ENCODE measurements at regions not wholly inside any gene's neighbourhood (a gene's known extent, or its start where the extent isn't known, plus 50 kb on each side); places are given as distances from the start of the nearest gene placed in this dataset.

- H3K36me3 ChIP-seq: no peaks in the 10 kb centered on the region
- peaks cover 3% of the 10 kb centered on the region for H3K27me3 ChIP-seq
- no peaks in the 10 kb centered on the region for H3K4me1 ChIP-seq (ENCODE audit: low read depth)
- no peak overlapping the region for H3K27ac ChIP-seq
- no peaks in the 10 kb centered on the region for H3K9me3 ChIP-seq (ENCODE audit: low read depth)
- H3K4me3 ChIP-seq: no peak overlapping the region
- TF ChIP-seq CTCF (IDR thresholded peaks at IDR 0.05; ENCODE audit: low read depth, low read length): no peak
- no peak for DNase-seq (ENCODE audit: low read depth in 1 of 2, low spot score in 1 of 2)
Observed at GRCh38 chr1:38466487-38466886, 393.1 kb downstream of the RRAGC start.

GRCh38 chr1:38465460-38465859 is 394.1 kb downstream of the RRAGC start:
- Histone ChIP-seq H3K9me3 (ENCODE audit: low read depth) (no peaks in the 10 kb centered on the region), H3K4me1 (ENCODE audit: low read depth) (no peaks in the 10 kb centered on the region), H3K27me3 (no peaks in the 10 kb centered on the region), H3K36me3 (no peaks in the 10 kb centered on the region), H3K4me3 (no peak overlapping the region), H3K27ac (no peak overlapping the region)
- no peak for DNase-seq (ENCODE audit: low read depth in 1 of 2, low spot score in 1 of 2)
- TF ChIP-seq CTCF (IDR thresholded peaks at IDR 0.05; ENCODE audit: low read depth, low read length): no peak

GRCh38 chr1:38464071-38464661 is 395.4 kb downstream of the RRAGC start:
- Histone ChIP-seq H3K9me3 (ENCODE audit: low read depth) (no peaks in the 10 kb centered on the region), H3K36me3 (no peaks in the 10 kb centered on the region), H3K4me3 (no peak overlapping the region), H3K27me3 (no peaks in the 10 kb centered on the region), H3K4me1 (ENCODE audit: low read depth) (no peaks in the 10 kb centered on the region), H3K27ac (no peak overlapping the region)
- TF ChIP-seq CTCF (IDR thresholded peaks at IDR 0.05; ENCODE audit: low read depth, low read length): no peak
- no peak for DNase-seq (ENCODE audit: low read depth in 1 of 2, low spot score in 1 of 2)

- Histone ChIP-seq H3K27ac (no peak overlapping the region), H3K4me1 (ENCODE audit: low read depth) (no peaks in the 10 kb centered on the region), H3K36me3 (no peaks in the 10 kb centered on the region), H3K9me3 (ENCODE audit: low read depth) (no peaks in the 10 kb centered on the region), H3K27me3 (no peaks in the 10 kb centered on the region), H3K4me3 (no peak overlapping the region)
- TF ChIP-seq CTCF (IDR thresholded peaks at IDR 0.05; ENCODE audit: low read depth, low read length): no peak
- DNase-seq (ENCODE audit: low read depth in 1 of 2, low spot score in 1 of 2): no peak
Observed at GRCh38 chr1:38463074-38463473, 396.5 kb downstream of the RRAGC start.

GRCh38 chr1:38456531-38456876 is 403.1 kb downstream of the RRAGC start:
- Histone ChIP-seq H3K27ac (no peak overlapping the region), H3K36me3 (no peaks in the 10 kb centered on the region), H3K4me3 (no peak overlapping the region), H3K9me3 (ENCODE audit: low read depth) (no peaks in the 10 kb centered on the region), H3K27me3 (no peaks in the 10 kb centered on the region), H3K4me1 (ENCODE audit: low read depth) (peaks cover 4% of the 10 kb centered on the region)
- TF ChIP-seq CTCF (IDR thresholded peaks at IDR 0.05; ENCODE audit: low read depth, low read length): no peak
- no peak for DNase-seq (ENCODE audit: low read depth in 1 of 2, low spot score in 1 of 2)

All from cardiac muscle cell (in vitro differentiated cells and primary cell).